ENCODE measurements at regions not wholly inside any gene's neighbourhood (a gene's known extent, or its start where the extent isn't known, plus 50 kb on each side); places are given as distances from the start of the nearest gene placed in this dataset.

DNA sequence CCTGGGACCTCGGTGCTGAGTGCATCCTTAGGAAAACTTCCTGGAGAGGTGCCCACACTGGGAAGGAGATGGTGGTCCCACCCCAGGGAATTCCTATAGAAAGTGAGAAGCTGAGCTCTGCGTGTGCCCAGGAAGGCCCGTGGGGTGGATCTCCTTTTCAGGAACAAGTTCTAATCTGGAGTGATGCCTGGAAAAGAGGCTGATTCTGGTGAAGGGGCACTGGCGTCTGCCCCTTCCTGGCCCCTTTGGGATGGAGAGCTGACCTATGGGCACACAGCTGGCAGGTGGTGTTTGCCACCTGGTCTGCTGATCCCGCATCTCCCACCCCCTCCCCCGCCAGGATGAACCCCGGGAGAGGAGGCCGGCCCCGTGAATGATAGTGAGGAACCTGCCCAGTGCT, 142.0 kb upstream of the RTL1 start:
- no peak for DNase-seq (ENCODE audit: low read depth)

DNA sequence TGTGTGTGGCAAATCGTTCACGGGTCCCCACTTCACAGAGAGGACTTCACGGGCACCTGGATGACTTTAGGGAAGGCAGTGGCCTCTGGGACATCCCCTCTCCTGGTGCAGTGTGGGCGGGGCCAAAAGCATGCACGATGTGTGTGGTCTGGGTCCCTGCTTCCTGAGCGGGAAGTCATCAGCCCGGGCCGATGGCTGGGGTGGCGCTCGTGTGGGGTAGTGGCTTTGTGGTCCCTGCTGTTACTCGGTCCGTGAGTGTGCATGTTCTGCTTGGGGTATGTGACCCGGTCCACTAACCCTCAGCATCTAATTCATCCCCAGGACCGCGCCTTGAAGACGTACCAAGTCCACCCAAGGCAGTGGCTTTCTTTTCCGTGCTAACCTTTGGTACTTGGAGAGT, 142.5 kb upstream of the RTL1 start:
- no peak for DNase-seq (ENCODE audit: low read depth)

- DNase-seq (ENCODE audit: low read depth) = no peak
Measured at GRCh38 chr14:101047326-101047725, 143.8 kb upstream of the RTL1 start.

GRCh38 chr14:101048766-101049165, 145.2 kb upstream of the RTL1 start:
- DNase-seq (ENCODE audit: low read depth) = no peak

GRCh38 chr14:101049511-101049910, 146.0 kb upstream of the RTL1 start:
- no peak for DNase-seq (ENCODE audit: low read depth)

GRCh38 chr14:101049942-101050341, 146.4 kb upstream of the RTL1 start:
- no peak for DNase-seq (ENCODE audit: low read depth)

- no peak for DNase-seq (ENCODE audit: low read depth)
Measured at GRCh38 chr14:101050901-101051490, 147.5 kb upstream of the RTL1 start.

GRCh38 chr14:101054671-101055070, 151.1 kb upstream of the RTL1 start:
- DNase-seq (ENCODE audit: low read depth) = no peak

- DNase-seq (ENCODE audit: low read depth) = no peak
Measured at GRCh38 chr14:101055106-101055662, 151.7 kb upstream of the RTL1 start.

DNA sequence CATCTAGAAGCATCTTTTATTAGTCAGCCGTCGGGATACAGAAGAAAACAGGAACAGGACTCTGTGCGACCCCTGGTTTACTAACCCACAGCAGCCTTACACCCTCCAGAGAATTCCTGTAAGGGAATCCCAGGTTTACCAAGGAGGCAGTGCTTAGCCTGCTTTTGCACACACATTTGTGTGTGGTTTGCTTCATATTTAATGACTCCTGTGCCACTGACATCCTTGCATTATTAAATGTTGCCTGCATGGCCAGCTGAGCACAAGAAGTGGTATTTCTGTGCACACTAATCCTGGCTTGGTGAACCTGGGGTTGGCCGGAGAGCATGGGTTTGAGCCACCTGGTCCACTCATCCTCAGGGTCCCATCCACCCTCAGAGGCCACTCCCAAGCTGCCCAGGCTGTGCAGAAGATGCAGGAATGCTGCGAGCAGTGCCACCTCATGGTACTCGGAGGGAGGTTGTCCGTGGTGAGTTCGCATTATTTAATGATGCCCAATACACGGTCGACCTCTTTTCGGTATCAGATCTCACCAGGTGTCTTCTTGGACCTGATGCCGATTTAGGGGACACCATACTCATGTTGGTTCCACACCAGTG, 152.4 kb upstream of the RTL1 start:
- no peak for DNase-seq (ENCODE audit: low read depth)

- DNase-seq (ENCODE audit: low read depth) = no peak
Measured at GRCh38 chr14:101056446-101056845, 152.9 kb upstream of the RTL1 start.

DNA sequence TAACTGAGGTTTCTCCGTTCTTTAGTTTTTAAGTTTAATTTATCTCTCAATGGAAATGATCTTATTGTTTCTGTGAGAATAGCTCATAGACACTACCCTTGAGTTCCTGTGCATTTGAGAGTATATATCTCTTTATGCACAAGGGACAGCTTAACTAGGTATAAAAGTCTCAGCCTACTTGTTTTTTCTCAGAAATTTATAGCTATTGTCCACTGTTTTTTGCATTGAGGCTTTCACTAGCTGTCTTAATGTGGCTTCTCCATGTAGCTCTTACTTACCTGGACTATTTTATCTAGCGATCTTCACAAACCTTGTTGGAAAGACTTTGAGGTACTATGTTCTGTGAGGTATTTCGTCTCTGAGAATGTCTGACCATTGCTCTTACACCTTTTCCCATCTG, 153.9 kb upstream of the RTL1 start:
- DNase-seq (ENCODE audit: low read depth) = no peak

- no peak for DNase-seq (ENCODE audit: low read depth)
Measured at GRCh38 chr14:101058571-101058970, 155.0 kb upstream of the RTL1 start.

DNA sequence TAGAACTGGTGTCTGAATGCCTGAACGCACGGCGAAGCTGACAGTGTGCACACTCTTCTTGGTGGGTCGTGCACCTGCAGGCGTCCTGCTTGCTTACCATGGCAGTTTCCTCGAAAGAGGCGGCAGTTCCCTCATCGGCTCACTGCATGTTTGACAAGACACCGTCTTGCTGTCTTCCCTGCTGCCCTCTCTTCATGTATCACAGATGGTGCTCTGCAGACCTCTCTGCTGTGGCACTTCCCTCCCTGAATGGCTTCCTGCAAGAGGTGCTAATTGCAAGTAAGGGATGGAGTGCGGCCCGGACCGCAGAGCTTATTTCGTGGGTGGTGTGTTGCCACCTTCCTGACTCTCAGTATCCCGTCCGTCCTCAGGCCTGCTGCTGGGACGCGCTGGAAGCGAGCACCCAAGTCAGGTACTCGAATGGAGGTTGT, 156.7 kb upstream of the RTL1 start:
- DNase-seq (ENCODE audit: low read depth) = no peak

DNA sequence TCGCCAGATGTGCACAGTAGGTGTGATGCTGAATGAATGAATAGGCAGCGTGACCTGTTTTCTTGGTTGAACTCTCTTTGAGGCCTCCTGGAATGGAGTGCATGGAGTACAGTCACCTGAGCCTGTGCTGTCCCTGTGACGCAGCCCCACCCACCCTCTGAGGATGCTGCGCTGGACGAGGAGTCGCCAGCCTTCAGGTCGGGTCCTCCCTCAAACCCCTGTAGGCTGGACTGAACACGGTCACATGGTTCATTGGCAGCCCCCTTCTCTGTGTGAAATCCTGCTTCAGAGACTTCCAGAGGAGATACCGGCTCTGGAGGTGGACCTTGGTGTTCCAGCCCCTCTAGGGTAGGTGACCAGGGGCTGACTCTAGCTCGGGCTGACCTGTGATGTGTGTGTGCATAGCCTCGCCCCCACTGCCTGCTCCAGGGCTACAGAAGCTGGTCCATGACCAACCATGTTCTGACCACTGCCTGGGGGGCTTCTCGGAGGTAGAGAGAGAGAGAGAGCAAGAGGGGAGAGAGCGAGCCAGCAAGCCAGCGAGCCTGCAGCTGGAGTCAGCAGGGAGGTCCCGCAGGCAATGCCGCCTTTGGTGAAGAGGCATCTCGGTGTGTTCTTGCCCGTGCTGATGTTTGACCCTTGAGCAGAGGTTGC, 158.0 kb upstream of the RTL1 start:
- no peak for DNase-seq (ENCODE audit: low read depth)

- DNase-seq (ENCODE audit: low read depth) = no peak
Measured at GRCh38 chr14:101062065-101062450, 158.5 kb upstream of the RTL1 start.

GRCh38 chr14:101062601-101063000, 159.1 kb upstream of the RTL1 start:
- no peak for DNase-seq (ENCODE audit: low read depth)

DNA sequence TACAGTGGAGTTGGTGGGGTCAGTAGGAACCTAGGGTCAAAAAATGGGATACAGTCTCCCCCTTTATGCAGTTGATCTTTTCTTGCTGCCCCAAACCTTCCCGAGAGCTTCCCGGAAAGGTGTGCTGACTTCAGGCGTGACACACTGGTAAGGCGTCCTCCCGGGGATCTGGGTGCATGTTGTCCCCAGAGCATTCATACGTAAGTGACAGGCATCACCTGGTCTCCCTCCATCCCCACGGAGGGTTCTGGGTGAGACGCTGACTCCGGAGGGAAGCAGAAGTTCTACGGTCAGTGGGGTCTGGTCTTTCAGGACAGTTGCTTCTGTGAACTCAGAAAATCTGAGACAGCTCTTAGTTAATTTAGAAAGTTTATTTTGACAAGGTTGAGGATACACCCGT, 159.6 kb upstream of the RTL1 start:
- no peak for DNase-seq (ENCODE audit: low read depth)

DNA sequence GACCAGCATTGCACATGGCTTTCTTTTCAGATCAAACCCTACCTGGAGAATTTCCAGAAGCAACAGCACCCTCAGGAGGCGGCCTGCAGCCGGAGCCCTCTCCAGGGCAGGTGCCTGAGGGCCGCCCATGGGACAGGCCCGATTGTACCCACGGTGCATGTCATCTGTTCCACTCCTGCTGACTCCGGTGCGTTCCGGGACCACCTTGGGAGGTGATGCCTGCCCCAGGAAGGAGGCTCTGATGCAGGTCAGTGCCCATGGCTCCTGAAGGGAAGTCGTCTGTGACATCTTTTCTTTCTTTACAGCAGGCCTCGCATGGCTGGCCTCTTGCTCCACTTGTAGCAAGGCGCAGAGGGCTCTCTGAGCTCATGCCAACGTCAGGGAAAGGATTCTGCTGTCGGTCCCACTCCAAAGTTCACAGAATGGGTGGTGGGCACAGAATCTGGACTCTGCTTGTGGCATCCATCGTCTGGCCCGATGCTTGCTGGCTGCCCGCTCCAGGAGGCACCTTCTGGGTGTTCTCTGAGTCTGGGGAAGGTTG, 160.7 kb upstream of the RTL1 start:
- no peak for DNase-seq (ENCODE audit: low read depth)

DNA sequence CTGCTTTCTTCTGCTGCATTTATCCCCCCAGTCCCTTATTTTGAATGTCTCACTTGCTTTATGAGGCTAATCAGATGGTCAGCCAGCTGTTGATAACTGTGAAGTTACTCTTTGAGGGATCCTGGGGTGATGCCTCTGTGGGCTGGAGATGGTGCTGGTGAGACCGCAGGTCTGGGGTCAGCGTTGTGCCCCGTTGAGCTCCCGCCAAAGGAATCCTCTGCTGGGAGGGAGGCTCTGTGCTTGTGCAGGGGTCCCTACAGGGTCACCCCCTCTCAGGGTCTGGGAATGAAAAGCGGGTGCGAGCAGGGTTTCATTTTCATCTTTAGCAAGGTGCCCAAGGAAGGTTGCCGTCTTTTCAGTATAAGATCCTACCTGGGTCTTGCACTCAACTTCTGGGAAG, 161.2 kb upstream of the RTL1 start:
- DNase-seq (ENCODE audit: low read depth) = no peak

DNA sequence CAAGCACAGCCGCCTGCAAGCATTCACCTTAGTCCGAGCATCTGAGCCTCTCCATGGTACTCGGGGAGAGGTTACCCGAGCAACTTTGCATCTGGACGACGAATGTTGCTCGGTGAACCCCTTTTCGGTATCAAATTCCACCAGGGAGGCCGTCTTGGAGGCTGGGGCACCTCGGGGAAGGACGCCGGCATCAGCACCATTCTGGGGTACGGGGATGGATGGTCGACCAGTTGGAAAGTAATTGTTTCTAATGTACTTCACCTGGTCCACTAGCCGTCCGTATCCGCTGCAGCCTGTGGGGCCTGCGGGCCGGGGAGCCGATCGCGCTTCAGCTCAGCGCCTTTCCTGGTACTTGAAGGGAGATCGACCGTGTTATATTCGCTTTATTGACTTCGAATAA, 161.7 kb upstream of the RTL1 start:
- no peak for DNase-seq (ENCODE audit: low read depth)

GRCh38 chr14:101065696-101066694, 162.5 kb upstream of the RTL1 start:
- DNase-seq (ENCODE audit: low read depth) = no peak
